Smooth muscle cell (in vitro differentiated cells): ENCODE measurements at regions not wholly inside any gene's neighbourhood (a gene's known extent, or its start where the extent isn't known, plus 50 kb on each side); places are given as distances from the start of the nearest gene placed in this dataset.

Experiments used
- DNase-seq: peaks from one replicate; lab custom pipeline; 2025; ENCODE audit not compliant: unreplicated experiment; lab: John Stamatoyannopoulos, UW
- H2AFZ ChIP-seq: fragments of 200-600 bp; sonication (generic); 2 replicates; pipeline ENCODE4 v1.6.0; 2016; ENCODE audit warnings: antibody characterized with exemption, low read depth, mild to moderate bottlenecking
- H3F3A ChIP-seq: fragments of 200-600 bp; sonication (generic); 2 replicates; pipeline ENCODE4 v1.6.0; 2017; ENCODE audit warnings: antibody characterized with exemption, low read depth
- H3K27ac ChIP-seq: fragments of 200-600 bp; sonication (generic); 2 replicates; pipeline ENCODE4 v1.5.1; 2016; ENCODE audit warnings: low read depth, mild to moderate bottlenecking
- H3K27me3 ChIP-seq: fragments of 200-600 bp; sonication (generic); 2 replicates; pipeline ENCODE4 v1.6.1; 2016; ENCODE audit warnings: low read depth, mild to moderate bottlenecking
- H3K36me3 ChIP-seq: fragments of 200-600 bp; sonication (generic); 2 replicates; pipeline ENCODE4 v1.5.1; 2016; ENCODE audit warnings: low read depth
- H3K4me1 ChIP-seq: fragments of 200-600 bp; sonication (generic); 2 replicates; pipeline ENCODE4 v1.5.1; 2016; ENCODE audit warnings: low read depth
- H3K4me2 ChIP-seq: fragments of 200-600 bp; sonication (generic); 2 replicates; pipeline ENCODE4 v1.6.0; 2016; ENCODE audit warnings: mild to moderate bottlenecking
- H3K4me3 ChIP-seq: fragments of 200-600 bp; sonication (generic); 2 replicates; pipeline ENCODE4 v1.5.1; 2016; ENCODE audit warnings: mild to moderate bottlenecking
- H3K79me2 ChIP-seq: fragments of 200-600 bp; sonication (generic); 2 replicates; pipeline ENCODE4 v1.6.0; 2016; ENCODE audit warnings: low read depth, mild to moderate bottlenecking
- H3K9ac ChIP-seq: fragments of 200-600 bp; sonication (generic); 2 replicates; pipeline ENCODE4 v1.6.0; 2016; ENCODE audit warnings: low read depth
- H3K9me3 ChIP-seq: fragments of 200-600 bp; sonication (generic); replicated peaks from 2 replicates; pipeline ENCODE4 v1.5.1; 2016; ENCODE audit warnings: low read depth
- H4K20me1 ChIP-seq: fragments of 200-600 bp; sonication (generic); 2 replicates; pipeline ENCODE4 v1.6.0; 2016; ENCODE audit warnings: low read depth
- CTCF ChIP-seq: fragments of 200-600 bp; sonication (generic); IDR thresholded peaks from 2 replicates; pipeline ENCODE4 v1.5.1; 2017; ENCODE audit warnings: borderline replicate concordance, mild to moderate bottlenecking, antibody characterized with exemption; ENCODE audit not compliant: insufficient read depth, poor library complexity, severe bottlenecking
- WGBS: methylation state at CpG from one replicate; pipeline ENCODE4 v1.1.7; 2016; ENCODE audit warnings: low lambda C conversion rate; 5-methylcytosine and 5-hydroxymethylcytosine counted together

GRCh38 chr7:52362521-52362920 is 672.9 kb upstream of the POM121L12 start:
- Histone ChIP-seq H3K9me3 (no peaks in the 10 kb centered on the region), H3K4me3 (no peak overlapping the region), H3K79me2 (no peaks in the 10 kb centered on the region), H3K4me2 (no peak overlapping the region), H3K9ac (no peak overlapping the region), H2AFZ (no peak overlapping the region), H3K36me3 (no peaks in the 10 kb centered on the region), H4K20me1 (no peaks in the 10 kb centered on the region), H3K27ac (no peak overlapping the region), H3F3A (no peaks in the 10 kb centered on the region), H3K4me1 (no peaks in the 10 kb centered on the region), H3K27me3 (no peaks in the 10 kb centered on the region)
- TF ChIP-seq CTCF, result no peak
- 96% methylated on average over 17 of the region's 19 CpGs for WGBS
- DNase-seq, result no peak

GRCh38 chr7:52360541-52360940 is 674.9 kb upstream of the POM121L12 start:
- no peak for DNase-seq
- Histone ChIP-seq H3K27me3 (no peaks in the 10 kb centered on the region), H3K36me3 (no peaks in the 10 kb centered on the region), H3K4me1 (no peaks in the 10 kb centered on the region), H4K20me1 (no peaks in the 10 kb centered on the region), H2AFZ (no peak overlapping the region), H3K9ac (no peak overlapping the region), H3K4me3 (no peak overlapping the region), H3K27ac (no peak overlapping the region), H3F3A (no peaks in the 10 kb centered on the region), H3K4me2 (no peak overlapping the region), H3K9me3 (no peaks in the 10 kb centered on the region), H3K79me2 (no peaks in the 10 kb centered on the region)
- TF ChIP-seq CTCF, result no peak
- 68% methylated on average over 3 of the region's 3 CpGs for whole genome bisulfite sequencing

GRCh38 chr7:52355053-52355452 is 680.4 kb upstream of the POM121L12 start:
- no peak for DNase-seq
- H3K27ac ChIP-seq, result no peak overlapping the region
- H2AFZ ChIP-seq, result no peak overlapping the region
- TF ChIP-seq CTCF, result no peak
- H3K9me3 ChIP-seq, result no peaks in the 10 kb centered on the region
- H3F3A ChIP-seq, result no peaks in the 10 kb centered on the region
- no peaks in the 10 kb centered on the region for H3K79me2 ChIP-seq
- H3K4me3 ChIP-seq, result no peak overlapping the region
- no peaks in the 10 kb centered on the region for H3K4me1 ChIP-seq
- no peak overlapping the region for H3K4me2 ChIP-seq
- no peaks in the 10 kb centered on the region for H3K36me3 ChIP-seq
- H3K27me3 ChIP-seq, result no peaks in the 10 kb centered on the region
- WGBS, result 66% methylated on average over 3 of the region's 3 CpGs
- H4K20me1 ChIP-seq, result no peaks in the 10 kb centered on the region
- H3K9ac ChIP-seq, result no peak overlapping the region

- Histone ChIP-seq H3F3A (no peaks in the 10 kb centered on the region), H3K36me3 (no peaks in the 10 kb centered on the region), H3K4me2 (no peak overlapping the region), H4K20me1 (no peaks in the 10 kb centered on the region), H3K4me3 (no peak overlapping the region), H3K4me1 (no peaks in the 10 kb centered on the region), H2AFZ (no peak overlapping the region), H3K27ac (no peak overlapping the region), H3K79me2 (no peaks in the 10 kb centered on the region), H3K9me3 (no peaks in the 10 kb centered on the region), H3K27me3 (no peaks in the 10 kb centered on the region), H3K9ac (no peak overlapping the region)
- no peak for DNase-seq
- 78% methylated on average over 4 of the region's 4 CpGs for WGBS
- no peak for TF ChIP-seq CTCF
These were observed 683.1 kb upstream of the POM121L12 start for GRCh38 chr7:52352013-52352981.
